ENCODE measurements at regions not wholly inside any gene's neighbourhood (a gene's known extent, or its start where the extent isn't known, plus 50 kb on each side); places are given as distances from the start of the nearest gene placed in this dataset.

DNA sequence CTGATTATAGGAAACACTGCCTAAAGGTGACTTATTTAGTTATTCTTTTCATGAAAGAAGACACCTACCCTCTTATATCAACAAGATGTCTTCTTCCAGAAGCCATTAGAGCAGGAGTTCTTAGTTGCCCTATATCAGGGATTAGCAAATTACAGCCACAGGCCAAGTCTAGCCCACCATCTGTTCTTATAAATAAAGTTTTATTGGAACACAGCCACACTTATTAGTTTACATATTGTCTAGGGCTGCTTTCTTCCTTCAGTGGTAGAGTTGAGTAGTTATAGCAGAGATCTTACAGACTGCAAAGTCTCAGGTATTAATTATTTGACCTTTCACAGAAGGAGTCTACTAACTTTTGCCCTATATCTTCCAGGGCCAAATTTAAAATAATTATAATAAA lies 157.2 kb upstream of the NOCT start:
- no peak overlapping the region for H3K27ac Mint-ChIP-seq
- peaks cover 2% of the 10 kb centered on the region for H3K27me3 Mint-ChIP-seq (ENCODE audit: insufficient read depth)
- no peak for DNase-seq (ENCODE audit: low spot score)
- H3K4me1 Mint-ChIP-seq (ENCODE audit: low read depth) = no peaks in the 10 kb centered on the region
- H3K4me3 Mint-ChIP-seq = no peak overlapping the region
- H3K36me3 Mint-ChIP-seq (ENCODE audit: low read depth) = no peaks in the 10 kb centered on the region
- no peaks in the 10 kb centered on the region for H3K9me3 Mint-ChIP-seq
- intact Hi-C loops (cut with micrococcal nuclease) = no loop called here

- H3K4me3 Mint-ChIP-seq = no peak overlapping the region
Measured at GRCh38 chr4:138857416-138857815, 158.2 kb upstream of the NOCT start.

GRCh38 chr4:138852681-138853080 lies 162.9 kb upstream of the NOCT start:
- H3K36me3 Mint-ChIP-seq (ENCODE audit: low read depth) = no peaks in the 10 kb centered on the region
- intact Hi-C loops (cut with micrococcal nuclease) = no loop called here
- H3K4me3 Mint-ChIP-seq = no peak overlapping the region
- no peak for DNase-seq (ENCODE audit: low spot score)
- no peak overlapping the region for H3K27ac Mint-ChIP-seq
- H3K4me1 Mint-ChIP-seq (ENCODE audit: low read depth) = no peaks in the 10 kb centered on the region
- H3K9me3 Mint-ChIP-seq = no peaks in the 10 kb centered on the region
- H3K27me3 Mint-ChIP-seq (ENCODE audit: insufficient read depth) = peaks cover 12% of the 10 kb centered on the region

More at GRCh38 chr4:138857416-138857815, 158.2 kb upstream of the NOCT start:
- no peaks in the 10 kb centered on the region for H3K4me1 Mint-ChIP-seq (ENCODE audit: low read depth)
- H3K36me3 Mint-ChIP-seq (ENCODE audit: low read depth) = no peaks in the 10 kb centered on the region
- peaks cover 2% of the 10 kb centered on the region for H3K27me3 Mint-ChIP-seq (ENCODE audit: insufficient read depth)
- H3K9me3 Mint-ChIP-seq = no peaks in the 10 kb centered on the region
- H3K27ac Mint-ChIP-seq = no peak overlapping the region
- intact Hi-C loops (cut with micrococcal nuclease) = no loop called here
- DNase-seq (ENCODE audit: low spot score) = no peak

GRCh38 chr4:138851391-138852335 lies 163.9 kb upstream of the NOCT start:
- Mint-ChIP-seq H3K4me3 (no peak overlapping the region), H3K4me1 (ENCODE audit: low read depth) (no peaks in the 10 kb centered on the region)

GRCh38 chr4:138845664-138846063 lies 169.9 kb upstream of the NOCT start:
- Mint-ChIP-seq H3K36me3 (ENCODE audit: low read depth) (no peaks in the 10 kb centered on the region), H3K27me3 (ENCODE audit: insufficient read depth) (peaks cover 13% of the 10 kb centered on the region), H3K9me3 (no peaks in the 10 kb centered on the region), H3K4me3 (no peak overlapping the region), H3K27ac (no peak overlapping the region), H3K4me1 (ENCODE audit: low read depth) (no peaks in the 10 kb centered on the region)
- DNase-seq (ENCODE audit: low spot score) = no peak
- intact Hi-C loops (cut with micrococcal nuclease) = no loop called here

More at GRCh38 chr4:138851391-138852335, 163.9 kb upstream of the NOCT start:
- DNase-seq (ENCODE audit: low spot score) = no peak
- Mint-ChIP-seq H3K27ac (no peak overlapping the region), H3K36me3 (ENCODE audit: low read depth) (no peaks in the 10 kb centered on the region), H3K9me3 (no peaks in the 10 kb centered on the region), H3K27me3 (ENCODE audit: insufficient read depth) (peaks cover 12% of the 10 kb centered on the region)
- intact Hi-C loops (cut with micrococcal nuclease) = no loop called here

DNA sequence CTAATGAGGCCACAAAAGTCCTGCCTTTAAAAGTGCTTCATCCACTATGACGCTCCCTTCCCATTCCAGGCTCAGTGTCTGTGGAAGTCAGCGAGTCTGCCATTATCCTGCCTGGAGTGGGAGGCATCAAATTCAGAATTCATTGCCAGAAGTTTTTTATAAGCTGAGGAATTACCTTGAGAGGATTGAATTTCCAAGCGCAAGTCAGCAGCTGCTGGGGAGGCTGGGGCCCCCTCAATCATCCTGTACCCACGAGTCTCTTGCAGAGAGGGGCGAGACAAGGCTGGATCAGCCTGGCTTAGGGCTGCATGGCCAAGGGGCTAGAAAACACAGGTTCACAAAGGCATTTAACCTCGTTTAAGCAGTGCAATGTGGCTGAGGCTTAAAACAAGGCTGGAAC lies 170.5 kb upstream of the NOCT start:
- Mint-ChIP-seq H3K9me3 (no peaks in the 10 kb centered on the region), H3K4me3 (no peak overlapping the region), H3K27me3 (ENCODE audit: insufficient read depth) (peaks cover 12% of the 10 kb centered on the region), H3K4me1 (ENCODE audit: low read depth) (no peaks in the 10 kb centered on the region), H3K27ac (no peak overlapping the region), H3K36me3 (ENCODE audit: low read depth) (no peaks in the 10 kb centered on the region)
- intact Hi-C loops (cut with micrococcal nuclease) = no loop called here
- DNase-seq (ENCODE audit: low spot score) = no peak

DNA sequence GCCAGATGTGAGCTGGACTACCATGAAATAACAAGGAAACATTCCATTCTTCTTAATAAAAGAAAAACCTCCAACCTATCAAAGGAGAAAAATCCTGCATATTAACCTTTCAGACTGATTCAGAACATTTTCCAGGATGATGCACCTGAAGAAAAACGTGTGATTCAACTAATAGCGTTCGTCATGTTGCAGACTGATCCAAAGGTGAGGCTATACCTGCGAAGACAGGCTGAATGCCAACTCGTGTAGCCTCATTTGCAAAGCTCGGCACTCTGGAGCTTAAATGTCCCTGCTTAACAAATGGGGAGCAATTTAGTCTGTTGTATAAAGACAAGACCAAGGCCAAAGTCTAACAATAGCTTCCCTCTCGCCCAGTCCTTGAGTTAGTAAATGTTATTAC lies 172.0 kb upstream of the NOCT start:
- H3K36me3 Mint-ChIP-seq (ENCODE audit: low read depth) = no peaks in the 10 kb centered on the region
- no peaks in the 10 kb centered on the region for H3K9me3 Mint-ChIP-seq
- no peak overlapping the region for H3K4me3 Mint-ChIP-seq
- no peak for DNase-seq (ENCODE audit: low spot score)
- peaks cover 12% of the 10 kb centered on the region for H3K27me3 Mint-ChIP-seq (ENCODE audit: insufficient read depth)
- no peaks in the 10 kb centered on the region for H3K4me1 Mint-ChIP-seq (ENCODE audit: low read depth)
- intact Hi-C loops (cut with micrococcal nuclease) = no loop called here
- H3K27ac Mint-ChIP-seq = no peak overlapping the region

DNA sequence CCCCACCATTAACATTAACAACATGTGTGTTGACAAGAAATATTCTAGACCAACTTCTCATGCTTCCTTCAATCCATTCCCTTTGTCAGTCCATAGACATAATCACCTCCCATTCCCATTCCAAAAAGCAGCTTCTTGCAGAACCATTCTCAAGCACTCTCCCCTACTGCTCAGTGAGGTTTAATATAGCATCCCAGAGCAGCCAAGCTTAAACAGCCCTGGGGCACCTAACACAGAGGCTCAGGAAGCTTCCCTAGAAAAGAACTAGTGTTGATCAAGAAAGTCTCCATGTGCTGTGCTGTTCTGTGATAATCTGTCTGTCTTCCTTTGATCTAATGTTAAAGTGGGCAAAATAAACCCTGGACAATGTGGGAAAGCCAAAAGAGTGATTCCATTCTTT lies 174.2 kb upstream of the NOCT start:
- intact Hi-C loops (cut with micrococcal nuclease) = no loop called here
- no peak overlapping the region for H3K4me3 Mint-ChIP-seq
- no peak overlapping the region for H3K27ac Mint-ChIP-seq
- H3K36me3 Mint-ChIP-seq (ENCODE audit: low read depth) = no peaks in the 10 kb centered on the region
- no peaks in the 10 kb centered on the region for H3K9me3 Mint-ChIP-seq
- DNase-seq (ENCODE audit: low spot score) = no peak
- peaks cover 8% of the 10 kb centered on the region for H3K27me3 Mint-ChIP-seq (ENCODE audit: insufficient read depth)
- H3K4me1 Mint-ChIP-seq (ENCODE audit: low read depth) = no peaks in the 10 kb centered on the region

DNA sequence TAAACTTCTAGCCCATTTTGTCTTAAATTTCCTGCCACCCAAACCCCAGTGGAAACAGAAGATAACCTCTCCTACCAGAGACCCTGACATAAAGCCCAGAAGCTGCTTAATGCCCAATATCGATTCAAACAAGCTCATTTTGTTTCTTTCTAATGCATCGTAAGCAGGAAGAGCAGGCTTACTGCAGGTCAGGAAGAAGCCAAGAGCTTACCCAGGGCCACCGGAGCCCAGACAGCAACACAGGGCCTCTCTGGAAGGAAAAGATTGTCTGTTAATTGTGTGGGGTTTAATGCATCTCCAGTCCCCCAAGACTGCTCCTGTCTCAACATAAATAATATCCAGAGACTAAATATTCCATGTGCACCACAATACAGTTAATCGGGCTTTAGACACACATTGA lies 177.3 kb upstream of the NOCT start:
- Mint-ChIP-seq H3K27ac (no peak overlapping the region), H3K9me3 (no peaks in the 10 kb centered on the region), H3K36me3 (ENCODE audit: low read depth) (no peaks in the 10 kb centered on the region), H3K4me1 (ENCODE audit: low read depth) (no peaks in the 10 kb centered on the region), H3K4me3 (no peak overlapping the region), H3K27me3 (ENCODE audit: insufficient read depth) (peaks cover 6% of the 10 kb centered on the region)
- no peak for DNase-seq (ENCODE audit: low spot score)
- intact Hi-C loops (cut with micrococcal nuclease) = no loop called here

GRCh38 chr4:138835832-138836533 lies 179.6 kb upstream of the NOCT start:
- Mint-ChIP-seq H3K27me3 (ENCODE audit: insufficient read depth) (no peaks in the 10 kb centered on the region), H3K9me3 (no peaks in the 10 kb centered on the region), H3K4me3 (no peak overlapping the region), H3K27ac (no peak overlapping the region), H3K36me3 (ENCODE audit: low read depth) (no peaks in the 10 kb centered on the region), H3K4me1 (ENCODE audit: low read depth) (no peaks in the 10 kb centered on the region)
- intact Hi-C loops (cut with micrococcal nuclease) = no loop called here
- no peak for DNase-seq (ENCODE audit: low spot score)

GRCh38 chr4:138833974-138834373 lies 181.6 kb upstream of the NOCT start:
- H3K4me3 Mint-ChIP-seq = no peak overlapping the region
- H3K27me3 Mint-ChIP-seq (ENCODE audit: insufficient read depth) = no peaks in the 10 kb centered on the region
- intact Hi-C loops (cut with micrococcal nuclease) = no loop called here
- H3K27ac Mint-ChIP-seq = no peak overlapping the region
- no peaks in the 10 kb centered on the region for H3K36me3 Mint-ChIP-seq (ENCODE audit: low read depth)
- H3K4me1 Mint-ChIP-seq (ENCODE audit: low read depth) = no peaks in the 10 kb centered on the region
- no peak for DNase-seq (ENCODE audit: low spot score)
- H3K9me3 Mint-ChIP-seq = no peaks in the 10 kb centered on the region

GRCh38 chr4:138832563-138832962 lies 183.0 kb upstream of the NOCT start:
- H3K9me3 Mint-ChIP-seq = no peaks in the 10 kb centered on the region
- no peaks in the 10 kb centered on the region for H3K36me3 Mint-ChIP-seq (ENCODE audit: low read depth)
- H3K27ac Mint-ChIP-seq = no peak overlapping the region
- H3K4me1 Mint-ChIP-seq (ENCODE audit: low read depth) = no peaks in the 10 kb centered on the region
- no peaks in the 10 kb centered on the region for H3K27me3 Mint-ChIP-seq (ENCODE audit: insufficient read depth)
- no peak overlapping the region for H3K4me3 Mint-ChIP-seq
- intact Hi-C loops (cut with micrococcal nuclease) = no loop called here
- no peak for DNase-seq (ENCODE audit: low spot score)

GRCh38 chr4:138831948-138832347 lies 183.6 kb upstream of the NOCT start:
- Mint-ChIP-seq H3K36me3 (ENCODE audit: low read depth) (no peaks in the 10 kb centered on the region), H3K27ac (no peak overlapping the region), H3K9me3 (no peaks in the 10 kb centered on the region), H3K27me3 (ENCODE audit: insufficient read depth) (no peaks in the 10 kb centered on the region), H3K4me3 (no peak overlapping the region), H3K4me1 (ENCODE audit: low read depth) (no peaks in the 10 kb centered on the region)
- no peak for DNase-seq (ENCODE audit: low spot score)
- intact Hi-C loops (cut with micrococcal nuclease) = no loop called here

Measured in activated T-helper 1 cell treated with anti-CD3 and anti-CD28 coated beads, Interleukin-12 subunit alpha, Interleukin-12 subunit beta, Interleukin-2, Interleukin-4 antibody, amounts not matched to agents 30 ng/mL and 10 ng/mL and 1 ng/mL, durations not matched to agents 14 hours and 24 hours and 36 hours (primary cell).